ENCODE measurements at regions not wholly inside any gene's neighbourhood (a gene's known extent, or its start where the extent isn't known, plus 50 kb on each side); places are given as distances from the start of the nearest gene placed in this dataset.

GRCh38 chr12:75564398-75564797 lies 53.0 kb upstream of the KRR1 start:
- TF ChIP-seq CTCF (IDR thresholded peaks at IDR 0.05) = no peak
- no peak for TF ChIP-seq POLR2A (IDR thresholded peaks at IDR 0.05)

Measured in body of pancreas (tissue), 4 donors.